ENCODE measurements at regions not wholly inside any gene's neighbourhood (a gene's known extent, or its start where the extent isn't known, plus 50 kb on each side); places are given as distances from the start of the nearest gene placed in this dataset.

- H2BK15ac ChIP-seq (ENCODE audit: low read depth, low read length), result no peak overlapping the region
- no peak overlapping the region for H3K56ac ChIP-seq (ENCODE audit: extremely low read depth, insufficient read depth, low read length)
- no TSS peak for BruUV-seq (replicated peaks)
- H3K36me3 ChIP-seq (ENCODE audit: control insufficient read depth, insufficient read depth, low read length), result peaks cover 28% of the 10 kb centered on the region
- no peaks in the 10 kb centered on the region for H3K9me3 ChIP-seq (ENCODE audit: control insufficient read depth, insufficient read depth, low read length)
- ATAC-seq (ENCODE audit: low read depth) (no peak), DNase-seq (no peak)
- WGBS, 2 experiments (ENCODE audit: extremely low coverage in 2 of 2, insufficient read length in 1 of 2), result no CpG with 5 or more reads among the region's 2 CpGs
- CTCF ChIA-PET, result interaction anchor here (0.8 kb wide), 1 partner anchor 41 kb away, joined by 4 read pairs; no protein-coding TSS in a partner anchor
- H3K4me2 ChIP-seq (ENCODE audit: low read depth, low read length), result peak overlapping the region; percentile 47; the same call in 1 of the 2 replicates
- peak overlapping the region in 1 of 2 experiments; percentile 31; a peak in 1 of 4 replicates for H4K8ac ChIP-seq (ENCODE audit: low read depth in 2 of 2, low read length in 2 of 2)
- intact Hi-C loops (cut with micrococcal nuclease), result loop anchor here (2.0 kb wide), 1 partner anchor 14 kb away; no protein-coding TSS in a partner anchor
- H3K27me3 ChIP-seq (ENCODE audit: control insufficient read depth, insufficient read depth, low read length), result no peaks in the 10 kb centered on the region
- H3K18ac ChIP-seq (ENCODE audit: low read depth, low read length), result no peak overlapping the region
- no peak overlapping the region for H3K23ac ChIP-seq (ENCODE audit: low read depth, low read length)
- H3K14ac ChIP-seq (replicated peaks; ENCODE audit: low read depth, low read length), result 0 out of 2 replicates have a peak overlapping the region, but pooled peaks have one; percentile 0
- peak overlapping the region; percentile 43; the same call in 1 of the 2 replicates for H2BK120ac ChIP-seq (ENCODE audit: low read depth, low read length)
- in situ Hi-C loops (cut with MboI; ENCODE audit: low sequenced_read_pairs), result no loop called here
- dilution Hi-C loops (cut with HindIII; ENCODE audit: low sequenced_read_pairs, unreplicated experiment), result no loop called here
- peaks cover 27 to 73% of the 10 kb centered on the region in 2 experiments for H3K79me1 ChIP-seq (ENCODE audit: low read depth in 1 of 2, low read length in 2 of 2)
- no peak overlapping the region for H3K4me3 ChIP-seq (ENCODE audit: insufficient read depth, low read depth, low read length)
- no peak overlapping the region for H3K9ac ChIP-seq (ENCODE audit: low read depth, low read length)
- no peak overlapping the region for H2AFZ ChIP-seq (replicated peaks; ENCODE audit: low read length, poor library complexity)
- H4K20me1 ChIP-seq (ENCODE audit: insufficient read depth, low read length), result no peaks in the 10 kb centered on the region
- peaks cover 30% of the 10 kb centered on the region for H3K9me1 ChIP-seq (ENCODE audit: insufficient read depth, low read length)
- peak overlapping the region; percentile 35 for H2BK5ac ChIP-seq (ENCODE audit: low read depth, low read length, poor library complexity, severe bottlenecking)
- POLR2A ChIA-PET (ENCODE audit: unreplicated experiment), result no interaction called here
- H4K5ac ChIP-seq (ENCODE audit: low read depth, low read length), result no peak overlapping the region
- no peak for TF ChIP-seq CHD1 (IDR thresholded peaks at IDR 0.05; ENCODE audit: low read depth, low read length)
- TF ChIP-seq, protein P1, sequence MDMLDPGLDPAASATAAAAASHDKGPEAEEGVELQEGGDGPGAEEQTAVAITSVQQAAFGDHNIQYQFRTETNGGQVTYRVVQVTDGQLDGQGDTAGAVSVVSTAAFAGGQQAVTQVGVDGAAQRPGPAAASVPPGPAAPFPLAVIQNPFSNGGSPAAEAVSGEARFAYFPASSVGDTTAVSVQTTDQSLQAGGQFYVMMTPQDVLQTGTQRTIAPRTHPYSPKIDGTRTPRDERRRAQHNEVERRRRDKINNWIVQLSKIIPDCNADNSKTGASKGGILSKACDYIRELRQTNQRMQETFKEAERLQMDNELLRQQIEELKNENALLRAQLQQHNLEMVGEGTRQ (IDR thresholded peaks at IDR 0.05; ENCODE audit: low read depth, low read length), result no peak
- no peak for TF ChIP-seq FOS (IDR thresholded peaks at IDR 0.05; ENCODE audit: low read depth, low read length)
- TF ChIP-seq BHLHE40 (IDR thresholded peaks at IDR 0.05; ENCODE audit: low read depth, low read length), result no peak
- no peak for TF ChIP-seq ELK1 (IDR thresholded peaks at IDR 0.05; ENCODE audit: borderline replicate concordance, low read depth, low read length)
- no peak for TF ChIP-seq RAD21 (IDR thresholded peaks at IDR 0.05; ENCODE audit: low read length)
- no peak for TF ChIP-seq SMC3 (IDR thresholded peaks at IDR 0.05; ENCODE audit: low read depth, low read length)
- TF ChIP-seq MAZ (IDR thresholded peaks at IDR 0.05; ENCODE audit: borderline replicate concordance, low read depth, low read length), result no peak
- TF ChIP-seq MXI1 (IDR thresholded peaks at IDR 0.05; ENCODE audit: borderline replicate concordance, low read depth, low read length), result no peak
- no peak for TF ChIP-seq POLR2A (IDR thresholded peaks at IDR 0.05; ENCODE audit: low read depth, low read length)
- TF ChIP-seq RCOR1 (IDR thresholded peaks at IDR 0.05; ENCODE audit: insufficient replicate concordance, low read length), result no peak
- no peak for TF ChIP-seq RFX5 (IDR thresholded peaks at IDR 0.05; ENCODE audit: low read depth, low read length)
- TF ChIP-seq MAFK (IDR thresholded peaks at IDR 0.05; ENCODE audit: low read depth, low read length), result no peak
- peak overlapping the region; percentile 10; the same call in 1 of the 2 replicates for H4K91ac ChIP-seq (ENCODE audit: insufficient read depth, low read depth, low read length)
- H3K27ac ChIP-seq (ENCODE audit: insufficient read depth, low read length), result no peak overlapping the region
- peaks cover 19% of the 10 kb centered on the region for H3K4me1 ChIP-seq (ENCODE audit: control insufficient read depth, insufficient read depth, low read length)
- peak overlapping the region; percentile 2; the same call in 1 of the 2 replicates for H2BK20ac ChIP-seq (ENCODE audit: low read depth, low read length)
- H2AK5ac ChIP-seq (ENCODE audit: low read depth, low read length), result peak overlapping the region; percentile 30; the same call in 1 of the 2 replicates
- no peak overlapping the region for H2AK9ac ChIP-seq (replicated peaks; ENCODE audit: low read depth, low read length, poor library complexity)
- peak overlapping the region; percentile 33 for H3K4ac ChIP-seq (ENCODE audit: low read depth, low read length)
These were observed 126.2 kb upstream of the DMRT1 start for GRCh38 chr9:715300-715699.

Data from IMR-90 (cell line).